ENCODE measurements at regions not wholly inside any gene's neighbourhood (a gene's known extent, or its start where the extent isn't known, plus 50 kb on each side); places are given as distances from the start of the nearest gene placed in this dataset.
"Not testable (repeated sequence)": the region's sequence is repeated elsewhere in the genome, so short reads cannot be mapped to it uniquely, and the experiment has no call there.

- no peaks in the 10 kb centered on the region for H3K9me3 Mint-ChIP-seq
- ATAC-seq (peak; percentile 26), DNase-seq (ENCODE audit: low spot score in 2 of 2) (no peak)
- H3K4me3 Mint-ChIP-seq = no peak overlapping the region
- no peaks in the 10 kb centered on the region for H3K36me3 Mint-ChIP-seq
- H3K27ac Mint-ChIP-seq = no peak overlapping the region
- H3K4me1 Mint-ChIP-seq = no peaks in the 10 kb centered on the region
Measured at GRCh38 chr3:153979418-153980251, 141.6 kb upstream of the ARHGEF26 start.

GRCh38 chr3:153980252-153980590, 141.0 kb upstream of the ARHGEF26 start:
- H3K4me1 Mint-ChIP-seq = no peaks in the 10 kb centered on the region
- H3K9me3 Mint-ChIP-seq = no peaks in the 10 kb centered on the region
- peak; percentile 21 for ATAC-seq
- no peak overlapping the region for H3K4me3 Mint-ChIP-seq
- H3K36me3 Mint-ChIP-seq = no peaks in the 10 kb centered on the region
- no peak overlapping the region for H3K27ac Mint-ChIP-seq
- DNase-seq (ENCODE audit: low spot score in 2 of 2) = no peak

GRCh38 chr3:153997364-153997763, 123.8 kb upstream of the ARHGEF26 start:
- not testable (repeated sequence) for H3K9me3 Mint-ChIP-seq; ATAC-seq; H3K27ac Mint-ChIP-seq; H3K4me3 Mint-ChIP-seq; DNase-seq (ENCODE audit: low spot score in 2 of 2); H3K4me1 Mint-ChIP-seq; H3K36me3 Mint-ChIP-seq

GRCh38 chr3:154003649-154004048, 117.5 kb upstream of the ARHGEF26 start:
- no peaks in the 10 kb centered on the region for H3K9me3 Mint-ChIP-seq
- no peak for ATAC-seq

GRCh38 chr3:154011036-154011435, 110.2 kb upstream of the ARHGEF26 start:
- no peak overlapping the region for H3K27ac Mint-ChIP-seq
- DNase-seq (ENCODE audit: low spot score in 2 of 2) (no peak), ATAC-seq (no peak)
- no peak overlapping the region for H3K4me3 Mint-ChIP-seq
- no peaks in the 10 kb centered on the region for H3K36me3 Mint-ChIP-seq
- no peaks in the 10 kb centered on the region for H3K9me3 Mint-ChIP-seq
- no peaks in the 10 kb centered on the region for H3K4me1 Mint-ChIP-seq

More at GRCh38 chr3:154003649-154004048, 117.5 kb upstream of the ARHGEF26 start:
- H3K4me3 Mint-ChIP-seq = no peak overlapping the region
- H3K36me3 Mint-ChIP-seq = no peaks in the 10 kb centered on the region
- no peaks in the 10 kb centered on the region for H3K4me1 Mint-ChIP-seq
- H3K27ac Mint-ChIP-seq = no peak overlapping the region
- no peak for DNase-seq (ENCODE audit: low spot score in 2 of 2)

GRCh38 chr3:154013736-154014135, 107.5 kb upstream of the ARHGEF26 start:
- no peak for DNase-seq (ENCODE audit: low spot score in 2 of 2)
- H3K36me3 Mint-ChIP-seq = no peaks in the 10 kb centered on the region
- no peaks in the 10 kb centered on the region for H3K9me3 Mint-ChIP-seq
- no peak for ATAC-seq
- H3K4me3 Mint-ChIP-seq = no peak overlapping the region
- no peaks in the 10 kb centered on the region for H3K4me1 Mint-ChIP-seq
- no peak overlapping the region for H3K27ac Mint-ChIP-seq

GRCh38 chr3:154015307-154015706, 105.9 kb upstream of the ARHGEF26 start:
- no peaks in the 10 kb centered on the region for H3K36me3 Mint-ChIP-seq
- H3K27ac Mint-ChIP-seq = no peak overlapping the region
- no peaks in the 10 kb centered on the region for H3K4me1 Mint-ChIP-seq
- no peak for ATAC-seq
- no peaks in the 10 kb centered on the region for H3K9me3 Mint-ChIP-seq
- DNase-seq (ENCODE audit: low spot score in 2 of 2) = no peak
- H3K4me3 Mint-ChIP-seq = no peak overlapping the region

DNA sequence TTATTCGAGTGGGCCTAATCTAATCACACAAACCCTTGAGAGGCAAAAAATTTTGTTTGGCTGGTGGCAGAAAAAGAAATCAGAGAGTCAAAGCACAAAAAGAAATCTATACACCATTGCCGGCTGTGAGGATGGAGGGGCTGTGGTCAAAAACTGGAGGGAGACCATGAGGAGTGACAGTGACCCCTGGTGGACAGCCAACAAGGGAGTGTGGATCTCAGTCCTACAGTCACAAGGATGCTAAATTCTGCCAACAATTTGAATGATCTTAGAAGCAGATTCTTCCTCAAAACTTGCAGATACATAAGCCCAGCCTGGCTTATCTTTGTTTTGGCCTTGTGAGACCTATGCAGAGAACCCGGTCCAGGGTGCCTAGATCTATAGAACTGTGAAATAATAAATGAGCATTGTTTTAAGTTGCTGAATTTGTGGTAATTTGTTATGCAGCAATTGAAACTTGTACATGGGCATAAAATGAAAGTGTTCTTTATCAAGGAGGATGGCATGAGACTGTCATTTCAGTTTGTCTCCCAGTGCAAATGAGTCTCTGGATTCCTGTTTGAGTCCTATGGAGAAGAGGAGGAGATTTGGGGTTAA, 103.0 kb upstream of the ARHGEF26 start:
- H3K36me3 Mint-ChIP-seq = no peaks in the 10 kb centered on the region
- peak; percentile 7 to 54 for DNase-seq (ENCODE audit: low spot score in 2 of 2)
- H3K4me3 Mint-ChIP-seq = no peak overlapping the region
- ATAC-seq = no peak
- H3K9me3 Mint-ChIP-seq = no peaks in the 10 kb centered on the region
- H3K4me1 Mint-ChIP-seq = no peaks in the 10 kb centered on the region
- H3K27ac Mint-ChIP-seq = no peak overlapping the region

DNA sequence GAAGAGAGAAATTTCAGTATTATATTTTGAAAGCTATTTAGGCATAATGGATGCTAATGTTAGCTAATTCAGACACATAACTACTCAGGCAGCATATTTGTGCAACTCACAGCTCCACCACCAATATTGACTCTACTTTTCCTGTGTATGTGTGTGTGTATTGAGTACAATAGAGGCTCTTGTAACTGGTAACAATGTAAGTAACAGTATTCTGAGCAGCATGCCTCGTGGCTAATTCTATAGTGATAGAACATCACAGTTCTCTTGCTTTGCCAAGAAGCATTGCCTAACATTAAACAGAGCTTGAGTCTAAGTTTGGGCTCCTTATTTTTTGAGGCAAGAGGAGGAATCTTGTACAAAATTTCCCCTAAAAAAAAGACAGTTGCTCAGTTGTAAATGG, 98.6 kb upstream of the ARHGEF26 start:
- no peak overlapping the region for H3K27ac Mint-ChIP-seq
- no peaks in the 10 kb centered on the region for H3K36me3 Mint-ChIP-seq
- no peaks in the 10 kb centered on the region for H3K9me3 Mint-ChIP-seq
- H3K4me3 Mint-ChIP-seq = no peak overlapping the region
- DNase-seq (ENCODE audit: low spot score in 2 of 2) (no peak), ATAC-seq (no peak)
- no peaks in the 10 kb centered on the region for H3K4me1 Mint-ChIP-seq

- H3K9me3 Mint-ChIP-seq = no peaks in the 10 kb centered on the region
- H3K36me3 Mint-ChIP-seq = no peaks in the 10 kb centered on the region
- no peak for DNase-seq (ENCODE audit: low spot score in 2 of 2)
- H3K27ac Mint-ChIP-seq = no peak overlapping the region
- H3K4me1 Mint-ChIP-seq = no peaks in the 10 kb centered on the region
- no peak overlapping the region for H3K4me3 Mint-ChIP-seq
- ATAC-seq = no peak
Measured at GRCh38 chr3:154023148-154023547, 98.0 kb upstream of the ARHGEF26 start.

DNA sequence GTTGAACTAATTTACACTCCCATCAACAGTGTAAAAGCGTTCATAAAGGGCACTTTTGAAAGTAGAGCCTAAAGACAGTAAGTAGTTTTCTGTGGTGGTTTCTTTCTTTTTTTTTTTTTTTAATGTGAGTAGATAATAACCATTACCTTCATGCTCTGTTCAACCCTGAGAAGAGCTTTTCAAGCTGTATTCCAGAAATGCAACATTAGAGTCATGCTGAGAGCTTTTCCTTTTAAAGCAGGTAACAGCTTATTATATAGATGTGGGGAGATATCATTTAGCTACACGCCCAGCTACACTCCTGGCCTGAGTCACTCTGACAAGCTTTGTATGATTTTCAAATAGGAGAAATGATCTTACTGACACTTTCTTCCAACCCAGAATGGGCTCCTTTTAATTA, 96.2 kb upstream of the ARHGEF26 start:
- Mint-ChIP-seq H3K27ac (no peak overlapping the region), H3K9me3 (no peaks in the 10 kb centered on the region), H3K36me3 (no peaks in the 10 kb centered on the region), H3K4me3 (no peak overlapping the region), H3K4me1 (no peaks in the 10 kb centered on the region)
- ATAC-seq (no peak), DNase-seq (ENCODE audit: low spot score in 2 of 2) (no peak)

- H3K4me3 Mint-ChIP-seq = no peak overlapping the region
- H3K27ac Mint-ChIP-seq = no peak overlapping the region
- DNase-seq (ENCODE audit: low spot score in 2 of 2) = no peak
- no peaks in the 10 kb centered on the region for H3K4me1 Mint-ChIP-seq
- H3K9me3 Mint-ChIP-seq = no peaks in the 10 kb centered on the region
- ATAC-seq = no peak
- H3K36me3 Mint-ChIP-seq = no peaks in the 10 kb centered on the region
Measured at GRCh38 chr3:154029926-154030325, 91.3 kb upstream of the ARHGEF26 start.

GRCh38 chr3:154034797-154035330, 86.3 kb upstream of the ARHGEF26 start:
- H3K36me3 Mint-ChIP-seq = no peaks in the 10 kb centered on the region
- ATAC-seq (no peak), DNase-seq (ENCODE audit: low spot score in 2 of 2) (no peak)
- no peak overlapping the region for H3K27ac Mint-ChIP-seq
- no peaks in the 10 kb centered on the region for H3K4me1 Mint-ChIP-seq
- H3K4me3 Mint-ChIP-seq = no peak overlapping the region
- no peaks in the 10 kb centered on the region for H3K9me3 Mint-ChIP-seq

- Mint-ChIP-seq H3K27ac (no peak overlapping the region), H3K36me3 (no peaks in the 10 kb centered on the region), H3K4me3 (no peak overlapping the region), H3K9me3 (no peaks in the 10 kb centered on the region), H3K4me1 (no peaks in the 10 kb centered on the region)
- ATAC-seq (no peak), DNase-seq (ENCODE audit: low spot score in 2 of 2) (no peak)
Measured at GRCh38 chr3:154040283-154040682, 80.9 kb upstream of the ARHGEF26 start.

DNA sequence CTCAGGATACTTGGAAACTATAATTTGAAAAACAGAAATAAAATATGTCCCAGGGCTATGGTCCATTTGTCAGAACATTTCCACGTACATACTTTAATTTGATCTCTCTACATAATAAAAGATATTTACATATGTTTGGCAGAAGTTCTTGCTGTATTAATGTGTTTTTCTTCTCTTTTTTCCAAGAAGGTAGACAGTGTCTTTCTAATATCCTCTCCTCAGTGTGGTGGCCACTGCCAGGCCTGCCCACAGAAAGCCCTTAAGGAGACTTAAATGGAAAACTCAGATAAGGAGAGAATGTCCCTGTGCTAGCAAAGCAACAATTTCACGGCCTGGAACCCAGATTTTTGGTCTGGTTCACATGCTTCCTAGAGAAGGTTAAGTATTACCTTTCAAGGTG, 76.5 kb upstream of the ARHGEF26 start:
- no peaks in the 10 kb centered on the region for H3K9me3 Mint-ChIP-seq

GRCh38 chr3:154050216-154050615, 71.0 kb upstream of the ARHGEF26 start:
- no peaks in the 10 kb centered on the region for H3K4me1 Mint-ChIP-seq
- H3K27ac Mint-ChIP-seq = no peak overlapping the region
- ATAC-seq = no peak
- no peak for DNase-seq (ENCODE audit: low spot score in 2 of 2)
- no peaks in the 10 kb centered on the region for H3K36me3 Mint-ChIP-seq
- no peak overlapping the region for H3K4me3 Mint-ChIP-seq
- no peaks in the 10 kb centered on the region for H3K9me3 Mint-ChIP-seq

More for the DNA sequence above, 76.5 kb upstream of the ARHGEF26 start:
- no peaks in the 10 kb centered on the region for H3K4me1 Mint-ChIP-seq
- DNase-seq (ENCODE audit: low spot score in 2 of 2) (no peak), ATAC-seq (no peak)
- H3K36me3 Mint-ChIP-seq = no peaks in the 10 kb centered on the region
- H3K4me3 Mint-ChIP-seq = no peak overlapping the region
- H3K27ac Mint-ChIP-seq = no peak overlapping the region
